H9 (cell line): ENCODE measurements at regions not wholly inside any gene's neighbourhood (a gene's known extent, or its start where the extent isn't known, plus 50 kb on each side); places are given as distances from the start of the nearest gene placed in this dataset.

ENCODE experiments used
- DNase-seq: peaks from one replicate; pipeline ENCODE4 v3.0.0-alpha.2; 2017
- H2AFZ ChIP-seq: one replicate; pipeline ENCODE4 v1.6.1; 2013; ENCODE audit warnings: mild to moderate bottlenecking, low read length, control low read depth, moderate library complexity
- H2AK5ac ChIP-seq: 2 replicates; pipeline ENCODE4 v1.6.1; 2013; ENCODE audit warnings: low read length, control low read depth, mixed read lengths; ENCODE audit not compliant: insufficient read length
- H2BK120ac ChIP-seq: one replicate; pipeline ENCODE4 v1.6.1; 2013; ENCODE audit warnings: low read depth, mild to moderate bottlenecking, low read length, control low read depth, inconsistent platforms; ENCODE audit not compliant: poor library complexity, severe bottlenecking
- H2BK12ac ChIP-seq: 2 replicates; pipeline ENCODE4 v1.6.1; 2013; ENCODE audit warnings: low read length, control low read depth, mixed read lengths, low read depth; ENCODE audit not compliant: insufficient read length
- H2BK15ac ChIP-seq: 2 replicates; pipeline ENCODE4 v1.6.1; 2013; ENCODE audit warnings: low read depth, low read length, control low read depth
- H2BK20ac ChIP-seq: one replicate; pipeline ENCODE4 v1.6.1; 2013; ENCODE audit warnings: low read depth, mild to moderate bottlenecking, low read length, control low read depth, inconsistent platforms; ENCODE audit not compliant: poor library complexity, severe bottlenecking
- H2BK5ac ChIP-seq: 2 replicates; pipeline ENCODE4 v1.6.1; 2013; ENCODE audit warnings: low read length, control low read depth, mixed read lengths; ENCODE audit not compliant: insufficient read length
- H3K14ac ChIP-seq: 2 replicates; pipeline ENCODE4 v1.6.1; 2013; ENCODE audit warnings: low read length, control low read depth; ENCODE audit not compliant: insufficient read depth
- H3K18ac ChIP-seq: 2 replicates; pipeline ENCODE4 v1.6.1; 2013; ENCODE audit warnings: low read depth, mild to moderate bottlenecking, mixed read lengths, low read length, control low read depth; ENCODE audit not compliant: insufficient read length
- H3K23ac ChIP-seq: 2 replicates; pipeline ENCODE4 v1.6.1; 2013; ENCODE audit warnings: low read length, control low read depth, mixed read lengths, low read depth; ENCODE audit not compliant: insufficient read length
- H3K23me2 ChIP-seq: 2 replicates; pipeline ENCODE4 v1.6.1; 2013; ENCODE audit warnings: low read depth, mild to moderate bottlenecking, mixed read lengths, low read length, control low read depth; ENCODE audit not compliant: insufficient read length, poor library complexity, severe bottlenecking
- H3K27ac ChIP-seq: 2 replicates; pipeline ENCODE4 v1.5.1; 2013; ENCODE audit warnings: low read length, control low read depth, mixed read lengths, low read depth; ENCODE audit not compliant: insufficient read length
- H3K27me3 ChIP-seq: 2 replicates; pipeline ENCODE4 v1.6.1; 2013; ENCODE audit warnings: low read length, control low read depth, inconsistent platforms; ENCODE audit not compliant: insufficient read depth
- H3K4ac ChIP-seq: 2 replicates; pipeline ENCODE4 v1.6.1; 2013; ENCODE audit warnings: low read depth, mild to moderate bottlenecking, control low read depth, inconsistent platforms, low read length, moderate library complexity
- H3K4me1 ChIP-seq: 2 replicates; pipeline ENCODE4 v1.6.1; 2013; ENCODE audit warnings: low read length, control low read depth, inconsistent platforms; ENCODE audit not compliant: insufficient read depth
- H3K4me2 ChIP-seq: 2 replicates; pipeline ENCODE4 v1.6.1; 2013; ENCODE audit warnings: low read length, control low read depth, mixed read lengths; ENCODE audit not compliant: insufficient read length, insufficient read depth
- H3K56ac ChIP-seq: 2 replicates; pipeline ENCODE4 v1.6.1; 2013; ENCODE audit warnings: low read depth, mild to moderate bottlenecking, mixed read lengths, low read length, control low read depth; ENCODE audit not compliant: insufficient read length
- H3K79me1 ChIP-seq: 2 replicates; pipeline ENCODE4 v1.6.1; 2013; ENCODE audit warnings: low read depth, mild to moderate bottlenecking, moderate library complexity, low read length, control low read depth, inconsistent platforms; ENCODE audit not compliant: insufficient read depth, poor library complexity, severe bottlenecking
- H3K79me2 ChIP-seq: 2 replicates; pipeline ENCODE4 v1.6.1; 2013; ENCODE audit warnings: low read length, control low read depth, inconsistent platforms; ENCODE audit not compliant: insufficient read depth
- H3K9ac ChIP-seq: 2 replicates; pipeline ENCODE4 v1.6.1; 2013; ENCODE audit warnings: low read length, control low read depth, mixed read lengths; ENCODE audit not compliant: insufficient read length; ENCODE audit errors: extremely low read depth
- H3K9me3 ChIP-seq: one replicate; pipeline ENCODE4 v1.6.1; 2013; ENCODE audit warnings: low read depth, low read length, inconsistent platforms; ENCODE audit not compliant: control insufficient read depth
- H3T11ph ChIP-seq: one replicate; pipeline ENCODE4 v1.6.1; 2013; ENCODE audit warnings: mild to moderate bottlenecking, low read length, control low read depth, inconsistent platforms
- H4K20me1 ChIP-seq: one replicate; pipeline ENCODE4 v1.6.1; 2013; ENCODE audit not compliant: control insufficient read depth, insufficient read length, insufficient read depth
- H4K5ac ChIP-seq: 2 replicates; pipeline ENCODE4 v1.6.1; 2013; ENCODE audit warnings: low read depth, mild to moderate bottlenecking, mixed read lengths, low read length, control low read depth; ENCODE audit not compliant: insufficient read length
- H4K8ac ChIP-seq: replicated peaks from 2 replicates; pipeline ENCODE4 v1.6.1; 2013; ENCODE audit warnings: low read length, control low read depth, mixed read lengths, low read depth; ENCODE audit not compliant: insufficient read length
- H4K91ac ChIP-seq: 2 replicates; pipeline ENCODE4 v1.6.1; 2013; ENCODE audit warnings: low read depth, mild to moderate bottlenecking, moderate library complexity, mixed read lengths, low read length, control low read depth; ENCODE audit not compliant: insufficient read length
- H3K27ac Mint-ChIP-seq, 3 experiments: 2 replicates in 2 of 3; 3 replicates in 1 of 3; pipeline ENCODE4 v1.8.0; 2020 to 2021; ENCODE audit warnings: mixed read lengths in 3 of 3, mild to moderate bottlenecking in 1 of 3, moderate library complexity in 1 of 3
- H3K27me3 Mint-ChIP-seq: 2 replicates; pipeline ENCODE4 v1.8.0; 2021; ENCODE audit warnings: low read depth, mild to moderate bottlenecking, moderate library complexity, mixed read lengths
- H3K36me3 Mint-ChIP-seq, 3 experiments: 2 replicates in 2 of 3; 3 replicates in 1 of 3; pipeline ENCODE4 v1.8.0; 2020 to 2021; ENCODE audit warnings: low read depth in 3 of 3, mixed read lengths in 3 of 3; ENCODE audit not compliant: insufficient read depth in 1 of 3
- H3K4me1 Mint-ChIP-seq, 2 experiments: 2 replicates each; pipeline ENCODE4 v1.8.0; 2020; ENCODE audit warnings: mixed read lengths in 2 of 2
- H3K4me3 Mint-ChIP-seq, 2 experiments: 2 replicates in 1 of 2; 3 replicates in 1 of 2; pipeline ENCODE4 v1.8.0; 2020 to 2021; ENCODE audit warnings: mild to moderate bottlenecking in 2 of 2, mixed read lengths in 2 of 2, moderate library complexity in 1 of 2
- H3K9me3 Mint-ChIP-seq, 2 experiments: 2 replicates in 1 of 2; 3 replicates in 1 of 2; pipeline ENCODE4 v1.8.0; 2020; ENCODE audit warnings: mild to moderate bottlenecking in 2 of 2, mixed read lengths in 2 of 2, moderate library complexity in 1 of 2
- CTCF ChIP-seq: fragments of 200-600 bp; sonication (generic); conservative IDR thresholded peaks from 3 replicates; pipeline ENCODE4 v1.8.0; 2021; ENCODE audit warnings: antibody characterized with exemption, mild to moderate bottlenecking
- WGBS: extraction: QIAGEN DNeasy Blood & Tissue Kit; methylation state at CpG from one replicate; pipeline ENCODE4 v1.1.7; 2013; ENCODE audit warnings: missing lambda C conversion rate, low lambda C conversion rate, mixed read lengths; ENCODE audit not compliant: insufficient read length; ENCODE audit errors: extremely low coverage; 5-methylcytosine and 5-hydroxymethylcytosine counted together

DNA sequence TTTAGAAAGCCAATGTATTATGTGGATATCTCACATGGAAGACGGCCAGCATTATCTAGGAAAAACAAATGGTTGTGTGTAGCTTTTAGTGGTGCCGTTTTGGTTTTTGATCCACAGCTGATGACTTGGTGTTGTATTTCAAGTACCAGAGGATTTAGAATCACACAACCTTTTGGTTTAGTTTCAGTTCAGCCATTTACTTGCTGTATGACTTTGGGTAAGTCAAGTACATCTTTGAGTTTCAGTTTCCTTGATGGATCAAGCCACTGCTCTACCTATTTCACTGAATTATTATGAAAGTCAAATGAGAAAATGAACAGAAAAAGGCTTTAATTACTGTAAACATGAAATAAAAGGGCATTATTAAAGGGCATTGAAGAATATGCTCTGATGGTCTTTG is 205.6 kb downstream of the ZIC3 start:
- no peaks in the 10 kb centered on the region for H3K4me1 ChIP-seq
- no peak overlapping the region for H2BK5ac ChIP-seq
- no peak overlapping the region for H3K14ac ChIP-seq
- no peaks in the 10 kb centered on the region for H3K79me2 ChIP-seq
- H4K5ac ChIP-seq: no peak overlapping the region
- no peak overlapping the region for H3K9ac ChIP-seq
- no peak overlapping the region for H3K27ac ChIP-seq
- H3K79me1 ChIP-seq: no peaks in the 10 kb centered on the region
- Mint-ChIP-seq H3K27ac (no peak overlapping the region), H3K4me1 (no peaks in the 10 kb centered on the region), H3K9me3 (peaks cover 38 to 71% of the 10 kb centered on the region in 2 experiments), H3K36me3 (peaks cover 7 to 33% (median 12%) of the 10 kb centered on the region in 3 experiments), H3K4me3 (no peak overlapping the region), H3K27me3 (no peaks in the 10 kb centered on the region)
- H2BK15ac ChIP-seq: no peak overlapping the region
- H3K18ac ChIP-seq: no peak overlapping the region
- no peak overlapping the region for H2BK12ac ChIP-seq
- no peak for DNase-seq
- H4K91ac ChIP-seq: no peak overlapping the region
- H3K23ac ChIP-seq: no peak overlapping the region
- no peak overlapping the region for H2BK20ac ChIP-seq
- no peak overlapping the region for H2AFZ ChIP-seq
- no peak overlapping the region for H4K8ac ChIP-seq
- no peaks in the 10 kb centered on the region for H3K27me3 ChIP-seq
- no peak overlapping the region for H2AK5ac ChIP-seq
- peaks cover 12% of the 10 kb centered on the region for H3K9me3 ChIP-seq
- no peak overlapping the region for H3T11ph ChIP-seq
- no peak overlapping the region for H2BK120ac ChIP-seq
- TF ChIP-seq CTCF: no peak
- no peak overlapping the region for H3K56ac ChIP-seq
- H3K4me2 ChIP-seq: no peak overlapping the region
- no peaks in the 10 kb centered on the region for H4K20me1 ChIP-seq
- whole genome bisulfite sequencing: no CpG with 5 or more reads among the region's 2 CpGs
- no peaks in the 10 kb centered on the region for H3K23me2 ChIP-seq
- no peak overlapping the region for H3K4ac ChIP-seq
